ENCODE measurements at regions not wholly inside any gene's neighbourhood (a gene's known extent, or its start where the extent isn't known, plus 50 kb on each side); places are given as distances from the start of the nearest gene placed in this dataset.
"Not testable (repeated sequence)": the region's sequence is repeated elsewhere in the genome, so short reads cannot be mapped to it uniquely, and the experiment has no call there.

DNA sequence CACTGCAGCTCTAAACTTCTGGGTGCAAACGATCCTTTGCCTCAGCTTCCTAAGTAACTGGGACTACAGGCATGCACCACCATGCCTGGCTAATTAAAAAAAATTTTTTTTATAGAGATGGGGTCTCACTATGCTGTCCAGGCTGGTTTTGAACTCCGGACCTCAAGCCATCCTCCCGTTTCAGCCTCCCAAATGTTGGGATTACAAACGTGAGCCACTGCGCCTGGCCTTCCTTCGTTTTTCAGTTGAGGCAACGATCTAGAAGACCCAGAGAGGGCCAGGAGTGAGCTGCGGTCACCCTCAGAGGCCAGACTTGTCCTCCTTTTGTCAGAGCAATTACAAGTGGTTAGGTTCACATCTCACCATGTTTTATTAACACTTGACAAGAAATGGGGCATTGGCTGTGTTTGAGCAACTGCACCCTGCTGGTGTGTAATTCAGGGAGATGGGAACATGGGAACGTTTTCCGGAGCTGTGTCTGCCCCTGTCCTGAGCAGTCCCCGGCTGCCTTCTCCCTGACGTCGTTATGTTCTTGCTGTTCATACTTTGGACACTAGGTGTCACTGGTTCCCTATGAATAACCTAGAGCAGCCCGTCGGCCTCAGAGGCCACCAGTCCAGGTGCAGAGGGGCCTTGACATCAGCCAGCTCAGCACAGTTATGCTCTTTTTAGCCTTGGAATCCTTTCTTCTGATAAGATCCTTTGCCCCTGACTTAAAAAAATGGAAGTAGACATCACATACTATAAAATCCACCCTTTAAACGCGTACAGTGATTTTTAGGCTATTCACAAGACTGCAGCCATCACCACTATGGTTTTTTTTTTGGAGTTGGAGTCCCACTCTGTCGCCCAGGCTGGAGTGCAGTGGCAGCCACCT lies 375.0 kb downstream of the TYW1 start:
- no peak overlapping the region for H3K27ac ChIP-seq
- H3K9me3 ChIP-seq, result no peaks in the 10 kb centered on the region
- peak; percentile 84 to 91 for ATAC-seq
- TF ChIP-seq CTCF (IDR thresholded peaks at IDR 0.05), result peak; percentile 81
- intact Hi-C loops (cut with DNase I), result no loop called here
- H3K4me1 ChIP-seq, result no peaks in the 10 kb centered on the region
- H3K36me3 ChIP-seq, result no peaks in the 10 kb centered on the region
- peaks cover 15% of the 10 kb centered on the region for H3K27me3 ChIP-seq (ENCODE audit: low read depth)
- DNase-seq, result peak; percentile 57
- H3K4me3 ChIP-seq, result no peak overlapping the region

GRCh38 chr7:67373389-67373788 lies 376.8 kb downstream of the TYW1 start:
- ATAC-seq; H3K4me3 ChIP-seq; H3K4me1 ChIP-seq; DNase-seq; intact Hi-C loops (cut with DNase I); H3K9me3 ChIP-seq; H3K36me3 ChIP-seq; H3K27ac ChIP-seq: not testable (repeated sequence)
- peaks cover 20% of the 10 kb centered on the region for H3K27me3 ChIP-seq (ENCODE audit: low read depth)

DNA sequence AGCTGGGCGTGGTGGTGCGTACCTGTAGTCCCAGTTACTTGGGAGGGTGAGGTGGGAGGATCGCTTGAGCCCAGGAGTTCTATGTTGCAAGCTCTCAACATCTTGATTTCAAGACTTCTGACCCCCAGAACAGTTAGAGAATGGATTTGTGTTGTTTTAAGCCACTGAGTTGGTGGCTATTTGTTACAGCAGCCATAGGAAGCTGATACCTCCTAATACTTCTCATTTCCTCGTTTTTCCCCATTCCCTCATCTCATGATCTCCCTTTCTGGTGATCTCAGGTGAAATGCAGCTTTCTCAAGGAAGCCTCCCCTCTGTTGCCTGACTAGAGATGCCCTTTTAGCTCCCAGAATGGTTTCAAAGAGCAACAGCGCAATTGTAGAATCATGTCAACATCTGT lies 378.8 kb downstream of the TYW1 start:
- ATAC-seq, result no peak
- Histone ChIP-seq H3K36me3 (no peaks in the 10 kb centered on the region), H3K27ac (no peak overlapping the region), H3K4me1 (no peaks in the 10 kb centered on the region), H3K27me3 (ENCODE audit: low read depth) (peaks cover 19% of the 10 kb centered on the region), H3K9me3 (no peaks in the 10 kb centered on the region), H3K4me3 (no peak overlapping the region)
- intact Hi-C loops (cut with DNase I), result no loop called here
- TF ChIP-seq CTCF (IDR thresholded peaks at IDR 0.05), result no peak
- no peak for DNase-seq

- H3K4me1 ChIP-seq, result no peaks in the 10 kb centered on the region
- no peaks in the 10 kb centered on the region for H3K36me3 ChIP-seq
- H3K27ac ChIP-seq, result no peak overlapping the region
- H3K27me3 ChIP-seq (ENCODE audit: low read depth), result peaks cover 6% of the 10 kb centered on the region
- DNase-seq (peak; percentile 70), ATAC-seq (peak; percentile 81 to 85)
- no peak overlapping the region for H3K4me3 ChIP-seq
- TF ChIP-seq CTCF (IDR thresholded peaks at IDR 0.05), result peak; percentile 89
- intact Hi-C loops (cut with DNase I), result no loop called here
- no peaks in the 10 kb centered on the region for H3K9me3 ChIP-seq
Observed at GRCh38 chr7:67377939-67378862, 381.6 kb downstream of the TYW1 start.

DNA sequence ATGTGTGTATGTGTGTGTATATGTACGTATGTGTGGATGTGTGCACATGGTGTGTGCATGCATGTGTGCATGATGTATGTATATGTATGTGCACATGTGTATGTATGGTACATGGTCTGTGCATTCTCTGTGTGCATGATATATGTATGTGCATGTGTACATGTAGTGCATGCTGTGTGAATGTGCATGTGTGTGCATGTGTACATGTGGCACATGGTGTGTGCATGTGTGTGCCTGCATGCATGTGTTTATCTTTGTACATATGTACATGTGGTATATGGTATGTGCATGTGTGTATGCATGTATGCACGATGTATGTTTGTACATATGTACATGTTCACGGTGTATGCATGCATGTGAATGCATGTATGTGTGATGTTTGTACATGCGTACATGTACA lies 383.7 kb downstream of the TYW1 start:
- ATAC-seq, result no peak
- Histone ChIP-seq H3K4me1 (no peaks in the 10 kb centered on the region), H3K9me3 (no peaks in the 10 kb centered on the region), H3K36me3 (no peaks in the 10 kb centered on the region), H3K27me3 (ENCODE audit: low read depth) (peaks cover 6% of the 10 kb centered on the region), H3K4me3 (no peak overlapping the region), H3K27ac (no peak overlapping the region)
- DNase-seq, result no peak
- TF ChIP-seq CTCF (IDR thresholded peaks at IDR 0.05), result no peak
- intact Hi-C loops (cut with DNase I), result no loop called here

All from lower lobe of right lung (tissue), 2 donors.